Neural crest cell (in vitro differentiated cells): ENCODE measurements at regions not wholly inside any gene's neighbourhood (a gene's known extent, or its start where the extent isn't known, plus 50 kb on each side); places are given as distances from the start of the nearest gene placed in this dataset.

Source experiments
- DNase-seq: peaks from one replicate; pipeline ENCODE4 v3.0.0; 2021; ENCODE audit warnings: low read depth, mixed read lengths, low spot score
- H3K27ac Mint-ChIP-seq: one replicate; pipeline ENCODE4 v1.8.0; 2021; ENCODE audit warnings: mild to moderate bottlenecking, mixed read lengths; ENCODE audit not compliant: unreplicated experiment
- H3K27me3 Mint-ChIP-seq: 2 replicates; pipeline ENCODE4 v1.8.0; 2021; ENCODE audit warnings: low read depth, mild to moderate bottlenecking, mixed read lengths
- H3K36me3 Mint-ChIP-seq: 2 replicates; pipeline ENCODE4 v1.8.0; 2021; ENCODE audit warnings: low read depth, mild to moderate bottlenecking, mixed read lengths
- H3K4me1 Mint-ChIP-seq: 2 replicates; pipeline ENCODE4 v1.8.0; 2021; ENCODE audit warnings: mixed read lengths
- H3K4me3 Mint-ChIP-seq: one replicate; pipeline ENCODE4 v1.8.0; 2021; ENCODE audit warnings: mild to moderate bottlenecking, mixed read lengths
- H3K9me3 Mint-ChIP-seq: 2 replicates; pipeline ENCODE4 v1.8.0; 2021; ENCODE audit warnings: mixed read lengths
- TF ChIP-seq, protein P1 (sequence below): fragments of 200-600 bp; sonication (generic); conservative IDR thresholded peaks from 2 replicates; pipeline ENCODE4 v1.5.0; 2021; ENCODE audit warnings: antibody characterized with exemption, mild to moderate bottlenecking

DNA sequence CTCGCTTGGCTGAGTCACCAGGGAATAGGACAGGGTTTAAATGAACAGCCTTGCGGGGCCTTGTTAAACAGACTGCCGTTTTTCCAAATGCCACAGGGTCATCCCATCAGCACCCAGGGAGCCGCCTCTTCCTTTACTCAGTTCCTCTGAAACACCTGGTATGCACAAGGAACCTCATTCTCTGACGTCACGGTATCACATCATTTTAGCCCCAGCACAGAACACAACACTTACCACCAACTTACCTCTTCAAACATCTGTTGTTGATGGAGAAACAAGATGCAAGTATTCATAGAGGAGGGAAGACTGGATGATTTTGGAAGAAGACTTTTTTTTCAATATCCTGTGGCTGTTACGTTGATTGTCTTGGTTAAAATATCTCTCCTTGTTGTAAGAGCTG lies 535.3 kb upstream of the TMEM132C start:
- H3K36me3 Mint-ChIP-seq, result no peaks in the 10 kb centered on the region
- H3K4me1 Mint-ChIP-seq, result no peaks in the 10 kb centered on the region
- no peaks in the 10 kb centered on the region for H3K27me3 Mint-ChIP-seq
- peaks cover 9% of the 10 kb centered on the region for H3K9me3 Mint-ChIP-seq
- H3K4me3 Mint-ChIP-seq, result no peak overlapping the region
- no peak for DNase-seq
- TF ChIP-seq, protein P1, sequence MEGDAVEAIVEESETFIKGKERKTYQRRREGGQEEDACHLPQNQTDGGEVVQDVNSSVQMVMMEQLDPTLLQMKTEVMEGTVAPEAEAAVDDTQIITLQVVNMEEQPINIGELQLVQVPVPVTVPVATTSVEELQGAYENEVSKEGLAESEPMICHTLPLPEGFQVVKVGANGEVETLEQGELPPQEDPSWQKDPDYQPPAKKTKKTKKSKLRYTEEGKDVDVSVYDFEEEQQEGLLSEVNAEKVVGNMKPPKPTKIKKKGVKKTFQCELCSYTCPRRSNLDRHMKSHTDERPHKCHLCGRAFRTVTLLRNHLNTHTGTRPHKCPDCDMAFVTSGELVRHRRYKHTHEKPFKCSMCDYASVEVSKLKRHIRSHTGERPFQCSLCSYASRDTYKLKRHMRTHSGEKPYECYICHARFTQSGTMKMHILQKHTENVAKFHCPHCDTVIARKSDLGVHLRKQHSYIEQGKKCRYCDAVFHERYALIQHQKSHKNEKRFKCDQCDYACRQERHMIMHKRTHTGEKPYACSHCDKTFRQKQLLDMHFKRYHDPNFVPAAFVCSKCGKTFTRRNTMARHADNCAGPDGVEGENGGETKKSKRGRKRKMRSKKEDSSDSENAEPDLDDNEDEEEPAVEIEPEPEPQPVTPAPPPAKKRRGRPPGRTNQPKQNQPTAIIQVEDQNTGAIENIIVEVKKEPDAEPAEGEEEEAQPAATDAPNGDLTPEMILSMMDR, result no peak
- H3K27ac Mint-ChIP-seq, result no peak overlapping the region

- DNase-seq, result no peak
- no peak overlapping the region for H3K4me3 Mint-ChIP-seq
- H3K36me3 Mint-ChIP-seq, result no peaks in the 10 kb centered on the region
- H3K4me1 Mint-ChIP-seq, result peaks cover 11% of the 10 kb centered on the region
- no peaks in the 10 kb centered on the region for H3K27me3 Mint-ChIP-seq
- peaks cover 8% of the 10 kb centered on the region for H3K9me3 Mint-ChIP-seq
- TF ChIP-seq, protein P1, result no peak
- H3K27ac Mint-ChIP-seq, result no peak overlapping the region
These were observed 524.7 kb upstream of the TMEM132C start for GRCh38 chr12:127742231-127742630.

DNA sequence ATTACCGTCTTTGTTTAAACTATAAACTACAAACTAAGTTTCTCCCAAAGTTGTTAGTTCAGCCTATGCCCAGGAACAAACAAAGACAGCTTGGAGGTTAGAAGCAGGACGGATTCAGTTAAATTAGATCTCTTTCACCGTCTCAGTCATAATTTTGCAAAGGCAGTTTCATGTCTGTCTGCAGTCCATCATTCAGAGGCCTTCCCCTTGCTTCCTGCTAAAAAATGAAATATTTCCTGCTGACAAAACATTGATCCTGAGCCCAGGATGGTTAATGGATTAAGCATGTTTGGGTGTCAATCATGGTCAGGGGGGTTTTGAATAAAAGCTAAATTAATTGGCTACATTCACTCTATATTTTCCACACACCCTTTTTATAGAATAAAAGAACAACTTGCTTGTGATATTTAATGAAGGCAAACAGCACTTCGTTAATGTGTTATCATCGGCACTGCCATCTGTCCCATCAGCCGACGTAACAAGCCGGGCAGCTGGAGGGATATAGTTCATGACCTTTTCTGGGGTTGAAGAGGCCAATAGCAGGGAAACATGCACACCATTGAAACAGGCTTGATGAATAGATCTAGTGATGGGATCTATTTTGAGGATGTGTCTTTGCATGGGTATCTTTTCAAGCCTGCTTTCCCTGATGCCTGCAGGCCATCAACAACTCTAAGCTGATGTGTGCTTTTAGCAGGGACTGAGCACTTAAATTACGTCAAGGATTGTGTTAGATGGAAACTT lies 521.3 kb upstream of the TMEM132C start:
- Mint-ChIP-seq H3K36me3 (no peaks in the 10 kb centered on the region), H3K27ac (no peak overlapping the region), H3K27me3 (no peaks in the 10 kb centered on the region), H3K4me3 (peak overlapping the region; percentile 48), H3K4me1 (peaks cover 11% of the 10 kb centered on the region), H3K9me3 (peaks cover 8% of the 10 kb centered on the region)
- TF ChIP-seq, protein P1, result no peak
- no peak for DNase-seq

- Mint-ChIP-seq H3K27ac (no peak overlapping the region), H3K27me3 (no peaks in the 10 kb centered on the region), H3K9me3 (peaks cover 11% of the 10 kb centered on the region), H3K36me3 (no peaks in the 10 kb centered on the region), H3K4me1 (peaks cover 11% of the 10 kb centered on the region), H3K4me3 (no peak overlapping the region)
- TF ChIP-seq, protein P1, result no peak
- DNase-seq, result no peak
These were observed 517.6 kb upstream of the TMEM132C start for GRCh38 chr12:127749416-127749815.

DNA sequence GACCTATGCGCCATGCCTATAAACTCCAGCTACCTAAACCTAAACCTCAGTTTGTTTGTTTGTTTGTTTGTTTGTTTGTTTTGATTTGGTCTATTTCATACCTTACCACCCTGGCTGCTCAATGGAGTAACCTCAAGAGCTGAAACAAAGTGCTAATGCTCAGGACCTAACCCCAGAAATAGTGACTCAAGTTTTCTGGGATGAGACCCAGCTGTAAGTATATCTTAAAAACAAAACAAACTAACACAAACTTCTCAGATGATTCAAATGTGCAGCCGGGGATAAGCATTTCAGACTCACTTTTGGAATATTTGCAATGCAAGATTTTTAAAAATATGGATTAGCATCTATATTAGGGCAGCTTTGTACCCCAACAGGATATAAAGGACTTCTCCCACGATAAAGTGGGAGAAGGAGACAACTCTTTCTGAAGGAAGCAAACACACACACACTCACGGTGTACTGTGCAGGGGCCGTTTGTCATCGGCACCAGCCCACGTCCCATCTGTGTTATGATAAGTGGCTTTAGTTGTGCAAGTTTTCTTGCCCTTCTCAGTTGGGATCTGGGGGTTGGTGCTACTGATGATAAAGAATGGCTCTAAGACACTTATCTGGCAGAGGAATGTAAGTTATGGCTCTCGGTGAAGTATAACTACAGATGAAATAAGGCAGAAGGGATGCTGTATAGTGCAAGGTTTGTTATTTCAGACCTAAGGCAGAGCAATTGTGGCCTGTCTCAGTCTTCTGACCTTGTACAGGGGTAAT lies 516.7 kb upstream of the TMEM132C start:
- Mint-ChIP-seq H3K4me1 (peaks cover 10% of the 10 kb centered on the region), H3K9me3 (peaks cover 9% of the 10 kb centered on the region), H3K27ac (no peak overlapping the region), H3K4me3 (no peak overlapping the region), H3K36me3 (no peaks in the 10 kb centered on the region), H3K27me3 (no peaks in the 10 kb centered on the region)
- TF ChIP-seq, protein P1, result no peak
- DNase-seq, result no peak
